Right lobe of liver (tissue), 6 donors: ENCODE measurements at regions not wholly inside any gene's neighbourhood (a gene's known extent, or its start where the extent isn't known, plus 50 kb on each side); places are given as distances from the start of the nearest gene placed in this dataset.

ENCODE experiments used
- ATAC-seq, 4 donors: fragments of 200-7000 bp; cut with Tn5 transposase; one replicate each; pipeline ENCODE4 v1.9.1; 2020; ENCODE audit warnings: mild to moderate bottlenecking in 4 of 4, moderate library complexity in 4 of 4
- DNase-seq, 3 donors: peaks; one replicate each; pipeline ENCODE4 v3.0.0-alpha.2; 2020
- H3K27ac ChIP-seq, 3 donors: fragments of 200-600 bp; one replicate each; pipeline ENCODE4 v1.8.0; 2022
- H3K27me3 ChIP-seq, 2 donors: fragments of 200-600 bp; one replicate each; pipeline ENCODE4 v1.8.0; 2022
- H3K36me3 ChIP-seq, 4 donors: fragments of 200-600 bp; sonication (generic) in 1 of 4; one replicate each; pipeline versions ENCODE4 v1.5.1 to v1.8.0; 2017 to 2022; ENCODE audit warnings: control low read depth in 1 of 4
- H3K4me1 ChIP-seq, 4 donors: fragments of 200-600 bp; sonication (generic) in 1 of 4; one replicate each; pipeline versions ENCODE4 v1.5.1 to v1.8.0; 2017 to 2022; ENCODE audit warnings: control low read depth in 1 of 4
- H3K4me3 ChIP-seq, 3 donors: fragments of 200-600 bp; one replicate each; pipeline ENCODE4 v1.8.0; 2022
- H3K9me3 ChIP-seq, 4 donors: fragments of 200-600 bp; sonication (generic) in 1 of 4; one replicate each; pipeline versions ENCODE4 v1.5.1 to v1.8.0; 2017 to 2022; ENCODE audit warnings: control low read depth in 1 of 4
- POLR2A ChIP-seq: fragments of 450-650 bp; IDR thresholded peaks from one replicate; pipeline ENCODE4 v1.6.1; 2017; ENCODE audit warnings: antibody characterized with exemption, mild to moderate bottlenecking
- WGBS: methylation state at CpG from one replicate; pipeline ENCODE4 v1.1.6; 2018; ENCODE audit warnings: low coverage, low lambda C conversion rate; ENCODE audit not compliant: insufficient coverage; ENCODE audit errors: missing lambda C conversion rate; 5-methylcytosine and 5-hydroxymethylcytosine counted together
- intact Hi-C, 2 donors: fragments of 100-400 bp; cut with DNase I; formaldehyde crosslinking; loops; one replicate each; pipeline versions ENCODE4 v1.11.2 to v1.14.1; 2022
- TF ChIP-seq, protein P1 (sequence below), 4 donors: fragments of 200-600 bp in 3 of 4; fragments of 450-650 bp in 1 of 4; IDR thresholded peaks; one replicate each; pipeline versions ENCODE4 v1.5.1 to v1.8.0; 2016 to 2022; ENCODE audit warnings: antibody characterized with exemption in 4 of 4, mild to moderate bottlenecking in 2 of 4
- donor health status: DM: no; HTN: yes; CAD: no.
- donor health status: DM: no; HTN: no; CAD: no.
- donor health status: DM: no; HTN: no; CAD: no.
- donor health status: DM: no; HTN: yes; CAD: no.
- donor health status: DM: no; HTN: yes; CAD: no.

DNA sequence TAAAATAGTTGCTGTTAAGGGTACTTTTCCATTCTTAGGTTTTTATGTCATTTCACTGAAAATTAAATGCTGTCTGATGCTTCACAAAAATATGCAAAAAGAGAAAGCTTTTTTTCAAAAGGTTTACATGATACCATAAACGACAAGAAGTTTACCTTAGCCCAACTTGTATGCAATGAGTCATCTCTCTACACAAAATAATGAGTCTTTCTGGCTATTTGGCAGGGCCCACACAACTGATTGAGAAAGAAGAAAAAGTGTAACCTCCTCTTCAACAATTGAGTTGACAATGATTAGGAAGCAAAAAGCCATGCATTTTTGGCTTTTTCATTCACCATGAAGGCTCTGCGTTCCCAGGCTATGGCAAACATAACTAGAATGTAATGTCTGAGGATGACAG lies 165.4 kb upstream of the CPNE8 start:
- TF ChIP-seq, protein P1, sequence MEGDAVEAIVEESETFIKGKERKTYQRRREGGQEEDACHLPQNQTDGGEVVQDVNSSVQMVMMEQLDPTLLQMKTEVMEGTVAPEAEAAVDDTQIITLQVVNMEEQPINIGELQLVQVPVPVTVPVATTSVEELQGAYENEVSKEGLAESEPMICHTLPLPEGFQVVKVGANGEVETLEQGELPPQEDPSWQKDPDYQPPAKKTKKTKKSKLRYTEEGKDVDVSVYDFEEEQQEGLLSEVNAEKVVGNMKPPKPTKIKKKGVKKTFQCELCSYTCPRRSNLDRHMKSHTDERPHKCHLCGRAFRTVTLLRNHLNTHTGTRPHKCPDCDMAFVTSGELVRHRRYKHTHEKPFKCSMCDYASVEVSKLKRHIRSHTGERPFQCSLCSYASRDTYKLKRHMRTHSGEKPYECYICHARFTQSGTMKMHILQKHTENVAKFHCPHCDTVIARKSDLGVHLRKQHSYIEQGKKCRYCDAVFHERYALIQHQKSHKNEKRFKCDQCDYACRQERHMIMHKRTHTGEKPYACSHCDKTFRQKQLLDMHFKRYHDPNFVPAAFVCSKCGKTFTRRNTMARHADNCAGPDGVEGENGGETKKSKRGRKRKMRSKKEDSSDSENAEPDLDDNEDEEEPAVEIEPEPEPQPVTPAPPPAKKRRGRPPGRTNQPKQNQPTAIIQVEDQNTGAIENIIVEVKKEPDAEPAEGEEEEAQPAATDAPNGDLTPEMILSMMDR (IDR thresholded peaks at IDR 0.05), result no peak
- TF ChIP-seq POLR2A, result no peak
- DNase-seq (no peak), ATAC-seq (no peak)
- no peak overlapping the region for H3K27ac ChIP-seq
- no peaks in the 10 kb centered on the region for H3K36me3 ChIP-seq
- no peak overlapping the region for H3K4me3 ChIP-seq
- intact Hi-C loops, result no loop called here
- WGBS, result 41% methylated on average over 2 of the region's 2 CpGs
- H3K27me3 ChIP-seq, result no peaks in the 10 kb centered on the region
- no peaks in the 10 kb centered on the region for H3K4me1 ChIP-seq
- H3K9me3 ChIP-seq, result no peaks in the 10 kb centered on the region

DNA sequence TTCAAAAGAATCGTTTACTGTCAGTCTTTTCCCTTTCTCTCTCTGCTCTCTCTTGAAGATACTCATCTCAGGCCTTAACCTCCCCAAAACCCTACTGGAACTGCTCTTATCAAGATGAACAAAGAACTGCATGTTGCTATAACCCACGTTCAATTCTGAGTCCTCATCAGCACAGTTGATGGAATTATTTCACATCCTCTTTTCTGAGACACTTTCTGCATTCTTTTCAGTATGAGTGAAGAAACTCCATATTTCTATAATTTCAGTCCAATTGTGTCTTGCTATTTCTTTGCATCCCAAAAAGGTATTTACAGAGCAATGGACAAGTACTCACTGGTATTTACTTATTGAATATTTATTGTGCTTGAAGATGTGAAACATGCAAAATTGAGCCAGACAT lies 160.1 kb upstream of the CPNE8 start:
- Histone ChIP-seq H3K27me3 (no peaks in the 10 kb centered on the region), H3K36me3 (no peaks in the 10 kb centered on the region), H3K9me3 (no peaks in the 10 kb centered on the region), H3K27ac (no peak overlapping the region), H3K4me3 (no peak overlapping the region), H3K4me1 (no peaks in the 10 kb centered on the region)
- 47% methylated on average over 2 of the region's 2 CpGs for WGBS
- intact Hi-C loops, result no loop called here
- no peak for TF ChIP-seq POLR2A
- TF ChIP-seq, protein P1 (IDR thresholded peaks at IDR 0.05), result no peak
- ATAC-seq (no peak), DNase-seq (no peak)

DNA sequence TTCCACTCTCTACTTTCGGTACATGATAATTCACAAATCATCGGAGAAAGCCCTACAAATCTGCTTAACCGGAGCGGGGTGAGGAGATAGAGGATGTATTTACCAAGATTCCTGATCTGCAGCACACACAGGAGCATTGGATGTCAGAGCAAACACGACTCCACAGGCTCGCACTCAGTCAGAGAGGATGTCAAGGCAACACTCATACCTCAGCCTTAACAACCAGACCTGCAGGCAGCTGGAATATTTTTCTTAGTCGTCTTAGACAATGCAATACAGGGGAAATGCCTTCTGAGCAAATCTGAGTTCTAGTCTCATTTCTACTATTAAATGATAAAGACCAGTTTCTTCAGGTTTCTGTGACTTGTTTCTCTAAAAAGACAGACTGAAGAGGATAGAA lies 159.3 kb upstream of the CPNE8 start:
- no peaks in the 10 kb centered on the region for H3K36me3 ChIP-seq
- no peaks in the 10 kb centered on the region for H3K27me3 ChIP-seq
- H3K4me1 ChIP-seq, result no peaks in the 10 kb centered on the region
- no peaks in the 10 kb centered on the region for H3K9me3 ChIP-seq
- 35% methylated on average over 7 of the region's 7 CpGs for WGBS
- no peak overlapping the region for H3K27ac ChIP-seq
- TF ChIP-seq, protein P1 (IDR thresholded peaks at IDR 0.05), result no peak
- TF ChIP-seq POLR2A, result no peak
- ATAC-seq (no peak), DNase-seq (no peak)
- no peak overlapping the region for H3K4me3 ChIP-seq
- intact Hi-C loops, result no loop called here

DNA sequence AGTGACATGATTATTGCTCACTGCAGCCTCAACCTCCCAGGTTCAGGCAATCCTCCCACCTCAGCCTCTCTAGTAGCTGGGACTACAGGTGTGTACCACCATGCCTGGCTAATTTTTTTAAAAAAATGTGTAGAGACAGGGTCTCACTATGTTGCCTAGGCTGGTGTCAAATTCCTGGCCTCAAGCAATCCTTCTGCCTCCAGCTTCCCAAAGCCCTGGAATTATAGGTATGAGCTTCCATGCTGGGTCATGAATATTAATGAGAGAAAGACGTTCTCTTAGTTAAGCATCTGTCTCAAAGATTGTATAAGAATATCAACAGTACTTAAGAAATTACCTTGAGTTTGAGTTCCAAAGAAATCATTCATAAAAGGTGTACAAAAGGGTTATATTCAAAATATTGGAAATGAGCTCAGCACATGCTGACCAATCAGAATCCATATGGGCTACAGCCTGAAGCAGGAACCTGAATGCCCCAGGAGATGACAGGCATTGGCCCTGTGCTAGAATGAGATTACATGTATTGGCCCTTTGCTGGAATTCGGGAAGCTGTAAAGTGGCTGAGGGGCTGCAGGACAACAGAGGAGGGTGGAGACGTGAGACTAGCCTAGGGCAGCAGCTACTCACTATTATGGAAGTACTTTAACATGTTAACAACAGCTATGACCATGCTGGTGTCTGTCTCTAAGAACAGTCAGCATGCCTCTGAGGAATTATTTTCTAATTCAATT lies 157.0 kb upstream of the CPNE8 start:
- no peak overlapping the region for H3K27ac ChIP-seq
- H3K4me1 ChIP-seq, result no peaks in the 10 kb centered on the region
- intact Hi-C loops, result no loop called here
- H3K27me3 ChIP-seq, result no peaks in the 10 kb centered on the region
- TF ChIP-seq, protein P1 (IDR thresholded peaks at IDR 0.05), result no peak
- TF ChIP-seq POLR2A, result no peak
- no peak overlapping the region for H3K4me3 ChIP-seq
- H3K9me3 ChIP-seq, result no peaks in the 10 kb centered on the region
- no peak for DNase-seq
- no peak for ATAC-seq
- H3K36me3 ChIP-seq, result no peaks in the 10 kb centered on the region
- 54% methylated on average over 3 of the region's 3 CpGs for WGBS

DNA sequence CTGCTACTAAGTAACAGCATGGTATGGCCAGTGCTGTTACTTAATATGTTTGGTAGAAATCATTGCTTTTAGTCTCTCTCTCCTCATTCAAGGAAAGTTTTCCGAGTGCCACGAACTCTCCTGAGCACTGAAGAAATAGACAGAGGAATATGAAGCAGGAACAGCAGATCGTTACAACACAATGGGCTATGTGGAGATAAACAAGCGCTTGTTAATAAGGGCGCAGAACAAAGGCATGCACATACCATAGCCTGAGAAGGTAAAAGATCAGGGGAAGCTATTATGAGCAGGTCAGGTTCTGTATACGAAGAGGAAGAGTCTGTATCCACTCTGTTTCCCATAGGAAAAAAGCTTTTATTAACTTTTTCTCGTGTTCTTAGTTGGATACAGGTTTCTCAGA lies 156.2 kb upstream of the CPNE8 start:
- no peak for TF ChIP-seq POLR2A
- TF ChIP-seq, protein P1 (IDR thresholded peaks at IDR 0.05), result no peak
- Histone ChIP-seq H3K4me1 (no peaks in the 10 kb centered on the region), H3K36me3 (no peaks in the 10 kb centered on the region), H3K4me3 (no peak overlapping the region), H3K27me3 (no peaks in the 10 kb centered on the region), H3K27ac (no peak overlapping the region), H3K9me3 (no peaks in the 10 kb centered on the region)
- WGBS, result 59% methylated on average over 7 of the region's 7 CpGs
- no peak for ATAC-seq
- no peak for DNase-seq
- intact Hi-C loops, result no loop called here
